ENCODE measurements at regions not wholly inside any gene's neighbourhood (a gene's known extent, or its start where the extent isn't known, plus 50 kb on each side); places are given as distances from the start of the nearest gene placed in this dataset.

DNA sequence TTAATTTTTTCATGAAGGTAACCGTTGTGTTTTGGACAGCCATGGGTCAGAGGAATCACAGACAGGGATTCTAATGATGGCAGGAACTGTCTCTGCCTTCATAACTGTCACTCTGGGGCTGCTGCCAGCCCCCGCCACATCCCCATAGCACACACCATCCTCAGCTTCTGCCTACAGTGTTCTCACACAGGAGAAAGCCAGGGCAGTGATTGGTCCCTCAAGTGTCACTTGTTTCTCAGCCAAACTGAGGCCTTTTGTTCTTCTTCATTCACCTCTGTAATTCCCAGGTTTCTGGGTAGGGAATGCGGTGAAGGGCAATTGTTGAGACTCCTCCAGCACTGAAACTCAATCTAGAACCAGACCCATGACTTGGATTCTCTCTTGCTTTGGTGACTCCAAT lies 65.4 kb upstream of the C3orf80 start (continued):
- TF ChIP-seq, protein P1, sequence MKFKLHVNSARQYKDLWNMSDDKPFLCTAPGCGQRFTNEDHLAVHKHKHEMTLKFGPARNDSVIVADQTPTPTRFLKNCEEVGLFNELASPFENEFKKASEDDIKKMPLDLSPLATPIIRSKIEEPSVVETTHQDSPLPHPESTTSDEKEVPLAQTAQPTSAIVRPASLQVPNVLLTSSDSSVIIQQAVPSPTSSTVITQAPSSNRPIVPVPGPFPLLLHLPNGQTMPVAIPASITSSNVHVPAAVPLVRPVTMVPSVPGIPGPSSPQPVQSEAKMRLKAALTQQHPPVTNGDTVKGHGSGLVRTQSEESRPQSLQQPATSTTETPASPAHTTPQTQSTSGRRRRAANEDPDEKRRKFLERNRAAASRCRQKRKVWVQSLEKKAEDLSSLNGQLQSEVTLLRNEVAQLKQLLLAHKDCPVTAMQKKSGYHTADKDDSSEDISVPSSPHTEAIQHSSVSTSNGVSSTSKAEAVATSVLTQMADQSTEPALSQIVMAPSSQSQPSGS (IDR thresholded peaks at IDR 0.05; ENCODE audit: low read length): no peak
- TF ChIP-seq SP4 (IDR thresholded peaks at IDR 0.05; ENCODE audit: low read length): no peak
- TF ChIP-seq POLR2A (IDR thresholded peaks at IDR 0.05; ENCODE audit: control extremely low read depth in 1 of 2, low read depth in 2 of 2, low read length in 2 of 2): no peak

All from H1 (cell line).